GM23338 (cell line): ENCODE measurements at regions not wholly inside any gene's neighbourhood (a gene's known extent, or its start where the extent isn't known, plus 50 kb on each side); places are given as distances from the start of the nearest gene placed in this dataset.

Source experiments
- ATAC-seq: fragments of 200-7000 bp; cut with Tn5 transposase; 3 replicates; pipeline ENCODE4 v1.9.1; 2020
- DNase-seq: peaks from one replicate; pipeline ENCODE4 v3.0.0-alpha.2; 2015; ENCODE audit warnings: low spot score
- H2AFZ ChIP-seq: fragments of 200-600 bp; sonication (generic); 2 replicates; pipeline ENCODE4 v1.8.0; 2016; ENCODE audit warnings: antibody characterized with exemption, mild to moderate bottlenecking, moderate library complexity
- H3F3A ChIP-seq: fragments of 200-600 bp; sonication (generic); replicated peaks from 2 replicates; pipeline ENCODE4 v1.8.0; 2017; ENCODE audit warnings: antibody characterized with exemption, mixed run types, low read depth
- H3K27ac ChIP-seq: fragments of 200-600 bp; sonication (generic); 2 replicates; pipeline ENCODE4 v1.6.1; 2016; ENCODE audit warnings: low read depth
- H3K27me3 ChIP-seq: fragments of 200-600 bp; sonication (generic); 2 replicates; pipeline ENCODE4 v1.8.0; 2016; ENCODE audit warnings: mild to moderate bottlenecking, mixed run types, moderate library complexity; ENCODE audit not compliant: insufficient read depth
- H3K36me3 ChIP-seq: fragments of 200-600 bp; sonication (generic); 2 replicates; pipeline ENCODE4 v1.8.0; 2016; ENCODE audit warnings: mild to moderate bottlenecking; ENCODE audit not compliant: insufficient read depth
- H3K4me1 ChIP-seq: fragments of 200-600 bp; sonication (generic); 2 replicates; pipeline ENCODE4 v1.8.0; 2016; ENCODE audit warnings: mild to moderate bottlenecking, moderate library complexity; ENCODE audit not compliant: insufficient read depth
- H3K4me2 ChIP-seq: fragments of 200-600 bp; sonication (generic); 2 replicates; pipeline ENCODE4 v1.7.1; 2017; ENCODE audit warnings: mixed run types
- H3K4me3 ChIP-seq: fragments of 200-600 bp; sonication (generic); 2 replicates; pipeline ENCODE4 v1.6.1; 2016; ENCODE audit warnings: mixed run types
- H3K79me2 ChIP-seq: fragments of 200-600 bp; sonication (generic); replicated peaks from 2 replicates; pipeline ENCODE4 v1.8.0; 2017; ENCODE audit warnings: mild to moderate bottlenecking; ENCODE audit not compliant: insufficient read depth
- H3K9me2 ChIP-seq: fragments of 200-600 bp; sonication (generic); 2 replicates; pipeline ENCODE4 v1.8.0; 2017; ENCODE audit not compliant: insufficient read depth
- H4K20me1 ChIP-seq: fragments of 200-600 bp; sonication (generic); replicated peaks from 2 replicates; pipeline ENCODE4 v1.8.0; 2017; ENCODE audit warnings: mild to moderate bottlenecking; ENCODE audit not compliant: insufficient read depth
- H3K27ac Mint-ChIP-seq: 2 replicates; pipeline ENCODE4 v1.8.0; 2020; ENCODE audit warnings: inconsistent platforms, mild to moderate bottlenecking, moderate library complexity, mixed read lengths
- H3K27me3 Mint-ChIP-seq: 3 replicates; pipeline ENCODE4 v1.8.0; 2022; ENCODE audit warnings: low read depth, mild to moderate bottlenecking, moderate library complexity, mixed read lengths, inconsistent platforms; ENCODE audit not compliant: insufficient read depth, poor library complexity
- H3K36me3 Mint-ChIP-seq: 3 replicates; pipeline ENCODE4 v1.8.0; 2021; ENCODE audit warnings: low read depth, mild to moderate bottlenecking, inconsistent platforms, moderate library complexity, mixed read lengths
- H3K4me1 Mint-ChIP-seq: 3 replicates; pipeline ENCODE4 v1.8.0; 2020; ENCODE audit warnings: mild to moderate bottlenecking, inconsistent platforms, mixed read lengths
- H3K4me3 Mint-ChIP-seq: 3 replicates; pipeline ENCODE4 v1.8.0; 2021; ENCODE audit warnings: moderate library complexity, mild to moderate bottlenecking, inconsistent platforms, mixed read lengths
- H3K9me3 Mint-ChIP-seq: 3 replicates; pipeline ENCODE4 v1.8.0; 2020; ENCODE audit warnings: moderate library complexity, mild to moderate bottlenecking, inconsistent platforms, mixed read lengths
- CTCF ChIP-seq, 2 experiments: fragments of 200-600 bp in 1 of 2; sonication (generic) in 1 of 2; conservative IDR thresholded peaks; 2 replicates each; pipeline versions ENCODE4 v1.5.1 to v1.6.1; 2016 to 2017; ENCODE audit warnings: antibody characterized with exemption in 2 of 2, low read depth in 2 of 2, mild to moderate bottlenecking in 2 of 2, moderate library complexity in 1 of 2
- EZH2phosphoT487 ChIP-seq: fragments of 200-600 bp; sonication (generic); IDR thresholded peaks from one replicate; pipeline ENCODE4 v1.8.1; 2018; ENCODE audit warnings: antibody characterized with exemption; ENCODE audit not compliant: unreplicated experiment
- JUNB ChIP-seq: IDR thresholded peaks from one replicate; pipeline ENCODE4 v1.6.1; 2016; ENCODE audit warnings: antibody characterized with exemption; ENCODE audit not compliant: unreplicated experiment
- STAT1 ChIP-seq: IDR thresholded peaks from one replicate; pipeline ENCODE4 v1.6.1; 2016; ENCODE audit warnings: antibody characterized with exemption; ENCODE audit not compliant: unreplicated experiment
- ZNF462 ChIP-seq: fragments of 250-450 bp; sonication (Bioruptor Pico); IDR thresholded peaks from 2 replicates; pipeline ENCODE4 v1.5.0; 2020; ENCODE audit warnings: mild to moderate bottlenecking, moderate library complexity
- TF ChIP-seq, protein P1 (sequence below): IDR thresholded peaks from 2 replicates; pipeline ENCODE4 v1.6.1; 2016; ENCODE audit warnings: antibody characterized with exemption

DNA sequence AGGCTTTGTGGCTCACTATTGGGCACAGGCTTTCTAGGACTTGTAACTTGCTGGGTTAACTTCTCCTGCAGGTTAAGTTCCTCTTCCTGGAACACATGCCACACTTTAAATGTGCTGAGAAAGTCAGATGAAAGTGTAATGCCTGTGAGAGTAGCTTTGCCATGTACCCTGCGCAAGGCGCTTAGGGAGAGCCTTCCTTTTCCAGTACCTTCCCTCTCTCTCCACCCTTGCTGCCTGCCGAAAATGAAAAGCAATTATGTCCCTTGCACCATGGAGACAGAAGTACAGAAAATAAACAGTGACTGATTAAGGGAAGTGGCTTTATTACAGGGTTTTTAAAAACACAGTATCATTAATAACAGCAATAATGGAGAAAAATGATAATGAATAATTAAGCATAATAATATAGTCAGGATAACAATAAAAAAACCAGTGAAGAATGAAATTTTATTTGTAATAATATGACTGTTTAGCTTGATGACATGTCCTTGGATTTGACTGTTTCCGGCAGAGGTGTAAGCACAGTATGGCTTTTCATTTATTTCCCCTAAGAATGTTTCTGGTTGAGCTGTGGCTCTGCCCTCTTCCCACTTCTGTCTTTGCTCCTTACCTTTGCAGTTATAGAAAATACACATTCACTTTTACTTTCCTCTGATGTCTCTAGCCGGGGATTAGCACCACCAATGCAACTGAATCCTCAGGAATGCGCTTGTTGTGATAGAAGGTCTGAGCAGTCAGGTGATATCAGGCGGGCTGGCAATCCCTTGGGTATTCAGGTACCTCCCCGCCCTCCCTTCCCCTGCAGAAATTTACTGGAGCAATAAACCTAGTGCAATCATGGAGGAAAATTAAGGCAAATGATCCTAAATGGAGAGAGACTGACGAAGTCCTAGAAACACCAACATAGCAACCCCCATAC, 472.3 kb upstream of the CITED2 start:
- peaks cover 8% of the 10 kb centered on the region for H3K9me2 ChIP-seq
- H3F3A ChIP-seq: no peaks in the 10 kb centered on the region
- H2AFZ ChIP-seq: peak overlapping the region; percentile 64; the same call in 1 of the 2 replicates
- Mint-ChIP-seq H3K9me3 (no peaks in the 10 kb centered on the region), H3K36me3 (no peaks in the 10 kb centered on the region), H3K4me3 (no peak overlapping the region), H3K27me3 (peaks cover 2% of the 10 kb centered on the region), H3K4me1 (peaks cover 9% of the 10 kb centered on the region), H3K27ac (no peak overlapping the region)
- peak; percentile 59 for DNase-seq
- no peaks in the 10 kb centered on the region for H3K36me3 ChIP-seq
- peaks cover 5% of the 10 kb centered on the region for H3K4me1 ChIP-seq
- no peak overlapping the region for H3K4me3 ChIP-seq
- no peak overlapping the region for H3K27ac ChIP-seq
- no peak overlapping the region for H3K4me2 ChIP-seq
- H3K27me3 ChIP-seq: no peaks in the 10 kb centered on the region
- no peaks in the 10 kb centered on the region for H3K79me2 ChIP-seq
- H4K20me1 ChIP-seq: no peaks in the 10 kb centered on the region
- no peak for TF ChIP-seq EZH2phosphoT487
- TF ChIP-seq CTCF (conservative IDR thresholded peaks at IDR 0.05; ENCODE audit: low read depth in 2 of 2): no peak
- no peak for TF ChIP-seq STAT1
- ATAC-seq: peak; percentile 93

GRCh38 chr6:139844907-139845306, 470.5 kb upstream of the CITED2 start:
- no peaks in the 10 kb centered on the region for H3F3A ChIP-seq
- peaks cover 2% of the 10 kb centered on the region for H3K27me3 Mint-ChIP-seq
- DNase-seq (no peak), ATAC-seq (no peak)
- H3K36me3 Mint-ChIP-seq: no peaks in the 10 kb centered on the region
- no peaks in the 10 kb centered on the region for H3K36me3 ChIP-seq
- no peaks in the 10 kb centered on the region for H3K9me3 Mint-ChIP-seq
- peaks cover 8% of the 10 kb centered on the region for H3K9me2 ChIP-seq
- peaks cover 5% of the 10 kb centered on the region for H3K4me1 ChIP-seq
- no peaks in the 10 kb centered on the region for H3K27me3 ChIP-seq
- no peak overlapping the region for H3K4me2 ChIP-seq
- H3K4me3 ChIP-seq: no peak overlapping the region
- H4K20me1 ChIP-seq: no peaks in the 10 kb centered on the region
- no peak overlapping the region for H3K4me3 Mint-ChIP-seq
- no peak overlapping the region for H3K27ac ChIP-seq
- H3K79me2 ChIP-seq: no peaks in the 10 kb centered on the region
- H3K4me1 Mint-ChIP-seq: peaks cover 9% of the 10 kb centered on the region
- no peak overlapping the region for H2AFZ ChIP-seq
- H3K27ac Mint-ChIP-seq: no peak overlapping the region
- TF ChIP-seq ZNF462 (CRISPR knock-in tag) (no peak), EZH2phosphoT487 (no peak), CTCF (conservative IDR thresholded peaks at IDR 0.05; ENCODE audit: low read depth in 2 of 2) (no peak), STAT1 (no peak), JUNB (no peak)
- TF ChIP-seq, protein P1, sequence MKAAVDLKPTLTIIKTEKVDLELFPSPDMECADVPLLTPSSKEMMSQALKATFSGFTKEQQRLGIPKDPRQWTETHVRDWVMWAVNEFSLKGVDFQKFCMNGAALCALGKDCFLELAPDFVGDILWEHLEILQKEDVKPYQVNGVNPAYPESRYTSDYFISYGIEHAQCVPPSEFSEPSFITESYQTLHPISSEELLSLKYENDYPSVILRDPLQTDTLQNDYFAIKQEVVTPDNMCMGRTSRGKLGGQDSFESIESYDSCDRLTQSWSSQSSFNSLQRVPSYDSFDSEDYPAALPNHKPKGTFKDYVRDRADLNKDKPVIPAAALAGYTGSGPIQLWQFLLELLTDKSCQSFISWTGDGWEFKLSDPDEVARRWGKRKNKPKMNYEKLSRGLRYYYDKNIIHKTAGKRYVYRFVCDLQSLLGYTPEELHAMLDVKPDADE: no peak
